ENCODE measurements at regions not wholly inside any gene's neighbourhood (a gene's known extent, or its start where the extent isn't known, plus 50 kb on each side); places are given as distances from the start of the nearest gene placed in this dataset.

DNA sequence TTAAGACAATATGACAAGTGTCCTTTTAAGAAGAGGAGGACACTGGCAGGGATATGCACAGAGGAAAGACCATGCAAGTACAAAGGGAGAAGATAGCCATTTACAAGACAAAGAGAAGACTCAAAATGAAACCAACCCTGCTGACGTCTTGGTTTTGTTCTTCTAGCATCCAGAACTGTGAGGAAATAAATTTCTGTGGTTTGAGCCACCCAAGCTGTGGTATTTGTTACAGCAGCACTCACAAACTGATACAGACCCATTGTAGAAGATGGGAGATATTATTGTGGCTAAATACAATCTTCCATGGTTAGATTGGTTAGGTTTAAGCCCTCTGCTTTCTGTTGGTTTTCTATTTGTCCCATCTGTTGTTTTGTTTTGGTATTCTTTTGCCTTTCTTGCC, 88.6 kb upstream of the SLC35F1 start:
- TF ChIP-seq, protein P1, sequence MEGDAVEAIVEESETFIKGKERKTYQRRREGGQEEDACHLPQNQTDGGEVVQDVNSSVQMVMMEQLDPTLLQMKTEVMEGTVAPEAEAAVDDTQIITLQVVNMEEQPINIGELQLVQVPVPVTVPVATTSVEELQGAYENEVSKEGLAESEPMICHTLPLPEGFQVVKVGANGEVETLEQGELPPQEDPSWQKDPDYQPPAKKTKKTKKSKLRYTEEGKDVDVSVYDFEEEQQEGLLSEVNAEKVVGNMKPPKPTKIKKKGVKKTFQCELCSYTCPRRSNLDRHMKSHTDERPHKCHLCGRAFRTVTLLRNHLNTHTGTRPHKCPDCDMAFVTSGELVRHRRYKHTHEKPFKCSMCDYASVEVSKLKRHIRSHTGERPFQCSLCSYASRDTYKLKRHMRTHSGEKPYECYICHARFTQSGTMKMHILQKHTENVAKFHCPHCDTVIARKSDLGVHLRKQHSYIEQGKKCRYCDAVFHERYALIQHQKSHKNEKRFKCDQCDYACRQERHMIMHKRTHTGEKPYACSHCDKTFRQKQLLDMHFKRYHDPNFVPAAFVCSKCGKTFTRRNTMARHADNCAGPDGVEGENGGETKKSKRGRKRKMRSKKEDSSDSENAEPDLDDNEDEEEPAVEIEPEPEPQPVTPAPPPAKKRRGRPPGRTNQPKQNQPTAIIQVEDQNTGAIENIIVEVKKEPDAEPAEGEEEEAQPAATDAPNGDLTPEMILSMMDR (IDR thresholded peaks at IDR 0.05; ENCODE audit: borderline replicate concordance, extremely low read depth, low read length, poor library complexity, severe bottlenecking), result no peak
- TF ChIP-seq EZH2 (IDR thresholded peaks at IDR 0.05; ENCODE audit: borderline replicate concordance, low read depth, low read length, severe bottlenecking), result no peak
